Anterior cingulate cortex (tissue), 58 donors: ENCODE measurements at regions not wholly inside any gene's neighbourhood (a gene's known extent, or its start where the extent isn't known, plus 50 kb on each side); places are given as distances from the start of the nearest gene placed in this dataset.
"Not testable (repeated sequence)": the region's sequence is repeated elsewhere in the genome, so short reads cannot be mapped to it uniquely, and the experiment has no call there.

Experiments used
- DNase-seq, 58 donors: peaks; one replicate each; lab custom pipeline; 2025; lab: John Stamatoyannopoulos, UW

- DNase-seq, result peak in 15 of 58 donors; percentile 0 to 29 (median 5)
Observed at GRCh38 chr4:154164931-154165839, 326.4 kb downstream of the DCHS2 start.

GRCh38 chr4:154160519-154161301, 330.9 kb downstream of the DCHS2 start:
- no peak for DNase-seq

GRCh38 chr4:154158361-154159155, 333.0 kb downstream of the DCHS2 start:
- no peak for DNase-seq

GRCh38 chr4:154152546-154152945, 339.1 kb downstream of the DCHS2 start:
- DNase-seq, result no peak

- not testable (repeated sequence) for DNase-seq
Observed at GRCh38 chr4:154149236-154149635, 342.4 kb downstream of the DCHS2 start.

GRCh38 chr4:154143720-154144119, 347.9 kb downstream of the DCHS2 start:
- DNase-seq, result no peak

- DNase-seq, result no peak
Observed at GRCh38 chr4:154142664-154143063, 348.9 kb downstream of the DCHS2 start.

- no peak for DNase-seq
Observed at GRCh38 chr4:154140869-154141268, 350.7 kb downstream of the DCHS2 start.

- no peak for DNase-seq
Observed at GRCh38 chr4:154137320-154137905, 348.5 kb upstream of the SFRP2 start.

GRCh38 chr4:154135576-154135975, 346.7 kb upstream of the SFRP2 start:
- DNase-seq, result no peak

- no peak for DNase-seq
Observed at GRCh38 chr4:154132406-154132805, 343.5 kb upstream of the SFRP2 start.

- DNase-seq, result no peak
Observed at GRCh38 chr4:154126276-154126675, 337.4 kb upstream of the SFRP2 start.

- no peak for DNase-seq
Observed at GRCh38 chr4:154125340-154125739, 336.5 kb upstream of the SFRP2 start.

- no peak for DNase-seq
Observed at GRCh38 chr4:154124539-154125255, 335.8 kb upstream of the SFRP2 start.

- no peak for DNase-seq
Observed at GRCh38 chr4:154123897-154124296, 335.0 kb upstream of the SFRP2 start.

GRCh38 chr4:154120690-154121345, 331.9 kb upstream of the SFRP2 start:
- no peak for DNase-seq

GRCh38 chr4:154120006-154120676, 331.3 kb upstream of the SFRP2 start:
- DNase-seq, result no peak

- peak in 1 of 58 donors; percentile 2 for DNase-seq
Observed at GRCh38 chr4:154119317-154119716, 330.4 kb upstream of the SFRP2 start.
